ENCODE measurements at regions not wholly inside any gene's neighbourhood (a gene's known extent, or its start where the extent isn't known, plus 50 kb on each side); places are given as distances from the start of the nearest gene placed in this dataset.

DNA sequence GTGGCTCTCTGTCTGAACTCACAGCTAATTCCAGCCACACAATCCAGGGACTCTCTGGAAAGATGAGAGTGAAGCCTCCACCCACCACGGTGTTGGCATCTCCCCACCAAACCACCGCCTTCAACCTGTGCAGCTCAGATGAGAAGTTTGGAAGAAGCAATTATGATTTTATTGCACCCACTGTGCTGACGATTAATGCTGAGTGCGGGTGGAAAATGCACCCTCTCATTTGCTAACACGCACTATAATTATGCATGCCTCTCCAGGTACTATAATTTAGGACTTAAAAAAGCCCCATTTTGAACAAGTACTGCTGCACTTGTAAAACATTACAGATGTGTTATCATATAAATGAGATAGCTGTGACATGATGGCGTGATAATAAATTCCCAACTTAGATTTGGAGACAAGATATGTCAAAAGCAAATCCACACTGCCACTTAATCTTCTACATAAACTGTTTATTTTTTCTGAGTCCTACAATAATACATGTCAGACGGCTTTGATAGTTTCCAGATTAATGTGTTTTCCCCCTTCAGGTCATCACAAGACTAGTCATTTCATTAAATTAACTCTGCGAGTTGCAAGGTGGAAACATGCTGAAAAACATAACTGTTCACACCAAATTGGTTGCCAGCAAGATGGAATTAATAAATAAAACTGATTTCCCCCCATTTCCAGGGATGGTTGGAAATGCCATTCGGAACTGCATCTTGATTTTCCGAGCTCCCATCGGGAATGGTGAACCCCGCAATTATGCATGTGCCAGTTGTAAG is 466.5 kb upstream of the MAF start:
- Mint-ChIP-seq H3K36me3 (ENCODE audit: unreplicated experiment) (no peaks in the 10 kb centered on the region), H3K4me3 (ENCODE audit: unreplicated experiment) (no peak overlapping the region), H3K27me3 (ENCODE audit: unreplicated experiment) (no peaks in the 10 kb centered on the region), H3K27ac (ENCODE audit: unreplicated experiment) (no peak overlapping the region), H3K9me3 (ENCODE audit: unreplicated experiment) (peaks cover under 1% of the 10 kb centered on the region), H3K4me1 (ENCODE audit: low read depth, unreplicated experiment) (peaks cover under 1% of the 10 kb centered on the region)
- DNase-seq: no peak
- TF ChIP-seq, protein P1, sequence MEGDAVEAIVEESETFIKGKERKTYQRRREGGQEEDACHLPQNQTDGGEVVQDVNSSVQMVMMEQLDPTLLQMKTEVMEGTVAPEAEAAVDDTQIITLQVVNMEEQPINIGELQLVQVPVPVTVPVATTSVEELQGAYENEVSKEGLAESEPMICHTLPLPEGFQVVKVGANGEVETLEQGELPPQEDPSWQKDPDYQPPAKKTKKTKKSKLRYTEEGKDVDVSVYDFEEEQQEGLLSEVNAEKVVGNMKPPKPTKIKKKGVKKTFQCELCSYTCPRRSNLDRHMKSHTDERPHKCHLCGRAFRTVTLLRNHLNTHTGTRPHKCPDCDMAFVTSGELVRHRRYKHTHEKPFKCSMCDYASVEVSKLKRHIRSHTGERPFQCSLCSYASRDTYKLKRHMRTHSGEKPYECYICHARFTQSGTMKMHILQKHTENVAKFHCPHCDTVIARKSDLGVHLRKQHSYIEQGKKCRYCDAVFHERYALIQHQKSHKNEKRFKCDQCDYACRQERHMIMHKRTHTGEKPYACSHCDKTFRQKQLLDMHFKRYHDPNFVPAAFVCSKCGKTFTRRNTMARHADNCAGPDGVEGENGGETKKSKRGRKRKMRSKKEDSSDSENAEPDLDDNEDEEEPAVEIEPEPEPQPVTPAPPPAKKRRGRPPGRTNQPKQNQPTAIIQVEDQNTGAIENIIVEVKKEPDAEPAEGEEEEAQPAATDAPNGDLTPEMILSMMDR (IDR thresholded peaks at IDR 0.05; ENCODE audit: partially characterized antibody, unreplicated experiment): no peak

- Mint-ChIP-seq H3K4me3 (ENCODE audit: unreplicated experiment) (no peak overlapping the region), H3K27me3 (ENCODE audit: unreplicated experiment) (no peaks in the 10 kb centered on the region), H3K36me3 (ENCODE audit: unreplicated experiment) (no peaks in the 10 kb centered on the region), H3K9me3 (ENCODE audit: unreplicated experiment) (no peaks in the 10 kb centered on the region), H3K27ac (ENCODE audit: unreplicated experiment) (no peak overlapping the region), H3K4me1 (ENCODE audit: low read depth, unreplicated experiment) (no peaks in the 10 kb centered on the region)
- TF ChIP-seq, protein P1 (IDR thresholded peaks at IDR 0.05; ENCODE audit: partially characterized antibody, unreplicated experiment): no peak
- DNase-seq: no peak
These were observed 465.0 kb upstream of the MAF start for GRCh38 chr16:80065541-80065940.

DNA sequence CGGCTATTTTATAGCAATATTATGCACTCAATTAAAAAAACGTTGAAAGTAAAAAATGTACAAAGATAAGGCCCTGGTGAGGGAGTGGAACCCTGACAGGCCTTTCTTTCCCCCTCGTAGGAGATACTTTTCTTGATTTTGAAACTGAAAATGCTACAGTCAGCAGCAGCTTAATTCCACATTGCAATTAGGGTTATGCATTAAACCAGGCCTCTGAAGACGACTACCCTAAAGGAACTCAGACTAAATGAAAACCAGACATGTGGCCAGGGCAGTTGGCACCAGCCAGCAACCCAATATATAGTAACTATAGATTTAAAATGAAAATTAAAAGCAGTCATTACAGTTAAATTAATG is 463.2 kb upstream of the MAF start:
- Mint-ChIP-seq H3K27ac (ENCODE audit: unreplicated experiment) (no peak overlapping the region), H3K9me3 (ENCODE audit: unreplicated experiment) (no peaks in the 10 kb centered on the region), H3K4me3 (ENCODE audit: unreplicated experiment) (no peak overlapping the region), H3K36me3 (ENCODE audit: unreplicated experiment) (no peaks in the 10 kb centered on the region), H3K27me3 (ENCODE audit: unreplicated experiment) (no peaks in the 10 kb centered on the region), H3K4me1 (ENCODE audit: low read depth, unreplicated experiment) (no peaks in the 10 kb centered on the region)
- TF ChIP-seq, protein P1 (IDR thresholded peaks at IDR 0.05; ENCODE audit: partially characterized antibody, unreplicated experiment): no peak
- DNase-seq: no peak

DNA sequence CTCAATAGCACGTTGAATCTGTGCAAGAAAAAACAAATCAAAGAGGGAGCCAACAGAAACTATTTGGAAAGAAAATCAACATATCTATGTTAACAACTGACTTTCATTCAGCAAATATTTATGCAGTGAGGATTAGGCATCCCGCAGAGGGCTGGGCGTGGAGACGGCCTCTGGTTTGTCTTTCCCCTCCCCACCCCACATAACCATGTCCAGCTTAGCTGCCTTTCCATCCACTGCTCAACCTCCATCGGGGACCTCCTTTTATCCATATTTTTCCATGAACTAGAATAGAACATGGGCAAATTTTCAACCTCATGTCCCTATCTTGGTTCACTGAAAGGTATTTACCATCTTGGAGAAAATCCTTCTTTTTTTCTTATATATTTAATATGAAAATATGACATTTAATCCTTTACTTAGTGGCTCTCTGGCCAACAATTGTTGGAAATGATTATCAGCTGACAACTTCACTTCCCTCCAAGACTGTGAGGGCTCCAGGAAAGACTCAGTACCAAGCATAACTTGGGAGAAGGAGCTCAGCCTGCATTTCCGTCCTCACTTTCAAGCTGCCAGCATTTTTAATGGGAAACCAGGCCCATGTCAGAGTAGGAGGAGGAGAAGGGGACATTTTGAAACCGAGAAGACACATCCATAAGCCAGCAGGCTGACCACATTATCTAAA is 462.6 kb upstream of the MAF start:
- Mint-ChIP-seq H3K4me1 (ENCODE audit: low read depth, unreplicated experiment) (no peaks in the 10 kb centered on the region), H3K9me3 (ENCODE audit: unreplicated experiment) (no peaks in the 10 kb centered on the region), H3K27me3 (ENCODE audit: unreplicated experiment) (no peaks in the 10 kb centered on the region), H3K36me3 (ENCODE audit: unreplicated experiment) (no peaks in the 10 kb centered on the region), H3K4me3 (ENCODE audit: unreplicated experiment) (no peak overlapping the region), H3K27ac (ENCODE audit: unreplicated experiment) (no peak overlapping the region)
- TF ChIP-seq, protein P1 (IDR thresholded peaks at IDR 0.05; ENCODE audit: partially characterized antibody, unreplicated experiment): no peak
- no peak for DNase-seq

- no peak for DNase-seq
- TF ChIP-seq, protein P1 (IDR thresholded peaks at IDR 0.05; ENCODE audit: partially characterized antibody, unreplicated experiment): no peak
- H3K4me3 Mint-ChIP-seq (ENCODE audit: unreplicated experiment): no peak overlapping the region
- H3K4me1 Mint-ChIP-seq (ENCODE audit: low read depth, unreplicated experiment): no peaks in the 10 kb centered on the region
- no peak overlapping the region for H3K27ac Mint-ChIP-seq (ENCODE audit: unreplicated experiment)
- no peaks in the 10 kb centered on the region for H3K27me3 Mint-ChIP-seq (ENCODE audit: unreplicated experiment)
- H3K9me3 Mint-ChIP-seq (ENCODE audit: unreplicated experiment): no peaks in the 10 kb centered on the region
- H3K36me3 Mint-ChIP-seq (ENCODE audit: unreplicated experiment): no peaks in the 10 kb centered on the region
These were observed 462.0 kb upstream of the MAF start for GRCh38 chr16:80062361-80063030.

All from glutamatergic neuron (in vitro differentiated cells).